ENCODE measurements at regions not wholly inside any gene's neighbourhood (a gene's known extent, or its start where the extent isn't known, plus 50 kb on each side); places are given as distances from the start of the nearest gene placed in this dataset.

- no peak for TF ChIP-seq CTCF (conservative IDR thresholded peaks at IDR 0.05; ENCODE audit: low read length)
- no peak overlapping the region for H3K4me3 ChIP-seq (ENCODE audit: low read length)
- DNase-seq (ENCODE audit: low read depth): peak; percentile 27
Measured at GRCh38 chr1:59188413-59189213, 108.3 kb upstream of the FGGY start.

- TF ChIP-seq CTCF (conservative IDR thresholded peaks at IDR 0.05; ENCODE audit: low read length): no peak
- no peak for DNase-seq (ENCODE audit: low read depth)
Measured at GRCh38 chr1:59193443-59194093, 103.3 kb upstream of the FGGY start.

GRCh38 chr1:59194621-59195020 lies 102.3 kb upstream of the FGGY start:
- H3K4me3 ChIP-seq (ENCODE audit: low read length): no peak overlapping the region
- no peak for DNase-seq (ENCODE audit: low read depth)
- TF ChIP-seq CTCF (conservative IDR thresholded peaks at IDR 0.05; ENCODE audit: low read length): no peak

More at GRCh38 chr1:59193443-59194093, 103.3 kb upstream of the FGGY start:
- no peak overlapping the region for H3K4me3 ChIP-seq (ENCODE audit: low read length)

GRCh38 chr1:59195151-59195550 lies 101.7 kb upstream of the FGGY start:
- peak; percentile 57 for DNase-seq (ENCODE audit: low read depth)
- H3K4me3 ChIP-seq (ENCODE audit: low read length): no peak overlapping the region
- TF ChIP-seq CTCF (conservative IDR thresholded peaks at IDR 0.05; ENCODE audit: low read length): no peak

GRCh38 chr1:59198564-59198963 lies 98.3 kb upstream of the FGGY start:
- peak; percentile 68 for DNase-seq (ENCODE audit: low read depth)
- H3K4me3 ChIP-seq (ENCODE audit: low read length): no peak overlapping the region
- no peak for TF ChIP-seq CTCF (conservative IDR thresholded peaks at IDR 0.05; ENCODE audit: low read length)

GRCh38 chr1:59199147-59199546 lies 97.7 kb upstream of the FGGY start:
- no peak for DNase-seq (ENCODE audit: low read depth)
- no peak for TF ChIP-seq CTCF (conservative IDR thresholded peaks at IDR 0.05; ENCODE audit: low read length)
- H3K4me3 ChIP-seq (ENCODE audit: low read length): no peak overlapping the region

Data from AG10803 (cell line).